Neuronal stem cell (in vitro differentiated cells): ENCODE measurements at regions not wholly inside any gene's neighbourhood (a gene's known extent, or its start where the extent isn't known, plus 50 kb on each side); places are given as distances from the start of the nearest gene placed in this dataset.

Experiments used
- DNase-seq: peaks from one replicate; pipeline ENCODE4 v3.0.0-alpha.2; 2013; ENCODE audit warnings: low spot score
- H2AFZ ChIP-seq: one replicate; pipeline ENCODE4 v1.6.1; 2013; ENCODE audit warnings: mild to moderate bottlenecking, low read length, inconsistent platforms
- H2AK5ac ChIP-seq: 2 replicates; pipeline ENCODE4 v1.6.1; 2013; ENCODE audit warnings: low read depth, mild to moderate bottlenecking, inconsistent platforms, low read length, moderate library complexity, mixed read lengths
- H2BK120ac ChIP-seq: 2 replicates; pipeline ENCODE4 v1.6.1; 2013; ENCODE audit warnings: low read depth, mild to moderate bottlenecking, inconsistent platforms, low read length, moderate library complexity, mixed read lengths
- H2BK12ac ChIP-seq: one replicate; pipeline ENCODE4 v1.6.1; 2013; ENCODE audit warnings: low read length, inconsistent platforms
- H2BK15ac ChIP-seq: 2 replicates; pipeline ENCODE4 v1.6.1; 2013; ENCODE audit warnings: mild to moderate bottlenecking, low read length, inconsistent platforms, mixed read lengths
- H2BK5ac ChIP-seq: one replicate; pipeline ENCODE4 v1.6.1; 2013; ENCODE audit warnings: inconsistent platforms, mild to moderate bottlenecking, low read length, moderate library complexity
- H3K14ac ChIP-seq: one replicate; pipeline ENCODE4 v1.6.1; 2013; ENCODE audit warnings: low read length, inconsistent platforms
- H3K18ac ChIP-seq: 2 replicates; pipeline ENCODE4 v1.6.1; 2013; ENCODE audit warnings: low read length, inconsistent platforms
- H3K23ac ChIP-seq: 2 replicates; pipeline ENCODE4 v1.6.1; 2013; ENCODE audit warnings: low read depth, mild to moderate bottlenecking, mixed read lengths, low read length, inconsistent platforms; ENCODE audit not compliant: poor library complexity
- H3K27ac ChIP-seq: replicated peaks from 3 replicates; pipeline ENCODE4 v1.5.1; 2013; ENCODE audit warnings: low read length, inconsistent platforms
- H3K27me3 ChIP-seq, 3 experiments: 2 replicates each; pipeline ENCODE4 v1.6.1; 2013; ENCODE audit warnings: low read length in 3 of 3, mild to moderate bottlenecking in 2 of 3, inconsistent platforms in 1 of 3, low read depth in 1 of 3, mixed read lengths in 1 of 3, moderate library complexity in 1 of 3; ENCODE audit not compliant: control insufficient read depth in 3 of 3, insufficient read depth in 3 of 3
- H3K36me3 ChIP-seq, 2 donors: replicated peaks in 1 of 2; 2 replicates each; pipeline ENCODE4 v1.6.1; 2013; ENCODE audit warnings: low read length in 2 of 2; ENCODE audit not compliant: control insufficient read depth in 2 of 2, insufficient read depth in 2 of 2
- H3K4ac ChIP-seq: 2 replicates; pipeline ENCODE4 v1.6.1; 2013; ENCODE audit warnings: inconsistent platforms, mild to moderate bottlenecking, low read length, moderate library complexity
- H3K4me1 ChIP-seq, 2 donors: 1 replicate in 1 of 2; 2 replicates in 1 of 2; pipeline ENCODE4 v1.6.1; 2013; ENCODE audit warnings: low read length in 2 of 2, low read depth in 1 of 2; ENCODE audit not compliant: control insufficient read depth in 2 of 2, insufficient read depth in 1 of 2
- H3K4me2 ChIP-seq: one replicate; pipeline ENCODE4 v1.6.1; 2013; ENCODE audit warnings: mild to moderate bottlenecking, low read length, inconsistent platforms; ENCODE audit not compliant: insufficient read depth, poor library complexity, severe bottlenecking
- H3K4me3 ChIP-seq, 2 donors: 2 replicates each; pipeline ENCODE4 v1.5.1; 2013; ENCODE audit warnings: low read length in 2 of 2, mild to moderate bottlenecking in 2 of 2, inconsistent platforms in 1 of 2, moderate library complexity in 1 of 2
- H3K79me1 ChIP-seq: one replicate; pipeline ENCODE4 v1.6.1; 2013; ENCODE audit warnings: low read depth, mild to moderate bottlenecking, inconsistent platforms, low read length, moderate library complexity
- H3K9ac ChIP-seq: one replicate; pipeline ENCODE4 v1.6.1; 2013; ENCODE audit warnings: mild to moderate bottlenecking, low read depth, low read length, inconsistent platforms; ENCODE audit not compliant: poor library complexity
- H3K9me3 ChIP-seq, 2 donors: replicated peaks in 1 of 2; 2 replicates each; pipeline versions ENCODE3 to v1.6.1; 2013; ENCODE audit warnings: low read length in 2 of 2, mild to moderate bottlenecking in 2 of 2, inconsistent platforms in 1 of 2, low read depth in 1 of 2, mixed read lengths in 1 of 2, moderate library complexity in 1 of 2; ENCODE audit not compliant: control insufficient read depth in 2 of 2, insufficient read depth in 1 of 2
- H4K8ac ChIP-seq: one replicate; pipeline ENCODE4 v1.6.1; 2013; ENCODE audit warnings: low read depth, mild to moderate bottlenecking, inconsistent platforms, low read length, moderate library complexity
- H4K91ac ChIP-seq: one replicate; pipeline ENCODE4 v1.6.1; 2013; ENCODE audit warnings: low read length, low read depth, mild to moderate bottlenecking, inconsistent platforms; ENCODE audit not compliant: poor library complexity
- WGBS, 2 donors: extraction: QIAGEN DNeasy Blood & Tissue Kit; methylation state at CpG; one replicate each; pipeline ENCODE4 v1.1.7; 2013; ENCODE audit warnings: missing lambda C conversion rate in 2 of 2, mixed read lengths in 1 of 2; ENCODE audit not compliant: insufficient read length in 2 of 2, insufficient replicate concordance in 1 of 2; ENCODE audit errors: extremely low coverage in 2 of 2; 5-methylcytosine and 5-hydroxymethylcytosine counted together

GRCh38 chr6:6975459-6976111, 132.2 kb upstream of the RREB1 start:
- Histone ChIP-seq H2AK5ac (no peak overlapping the region), H3K36me3 (no peaks in the 10 kb centered on the region), H3K9me3 (no peaks in the 10 kb centered on the region), H4K91ac (no peak overlapping the region), H2BK120ac (no peak overlapping the region), H2BK12ac (no peak overlapping the region), H3K14ac (no peak overlapping the region), H3K27ac (no peak overlapping the region), H2AFZ (no peak overlapping the region), H2BK5ac (no peak overlapping the region), H3K27me3 (no peaks in the 10 kb centered on the region), H4K8ac (no peak overlapping the region), H3K4me1 (no peaks in the 10 kb centered on the region), H3K4ac (no peak overlapping the region), H3K9ac (no peak overlapping the region), H3K23ac (no peak overlapping the region), H3K4me3 (no peak overlapping the region), H3K4me2 (no peak overlapping the region), H2BK15ac (no peak overlapping the region), H3K18ac (no peak overlapping the region), H3K79me1 (no peaks in the 10 kb centered on the region)
- DNase-seq, result no peak
- WGBS, 2 donors, result no CpG with 5 or more reads among the region's 6 CpGs

- Histone ChIP-seq H3K9me3 (no peaks in the 10 kb centered on the region), H3K23ac (no peak overlapping the region), H3K36me3 (no peaks in the 10 kb centered on the region), H2AFZ (no peak overlapping the region), H2BK15ac (no peak overlapping the region), H3K4me1 (no peaks in the 10 kb centered on the region), H3K4me2 (no peak overlapping the region), H4K91ac (no peak overlapping the region), H3K27ac (no peak overlapping the region), H2BK120ac (no peak overlapping the region), H3K79me1 (no peaks in the 10 kb centered on the region), H3K4me3 (no peak overlapping the region), H2BK5ac (no peak overlapping the region), H3K14ac (no peak overlapping the region), H3K9ac (no peak overlapping the region), H4K8ac (no peak overlapping the region), H3K4ac (no peak overlapping the region), H3K18ac (no peak overlapping the region), H2BK12ac (no peak overlapping the region), H2AK5ac (no peak overlapping the region), H3K27me3 (no peaks in the 10 kb centered on the region)
- no peak for DNase-seq
- no CpG with 5 or more reads among the region's 4 CpGs for WGBS, 2 donors
Measured at GRCh38 chr6:6976193-6976592, 131.6 kb upstream of the RREB1 start.

DNA sequence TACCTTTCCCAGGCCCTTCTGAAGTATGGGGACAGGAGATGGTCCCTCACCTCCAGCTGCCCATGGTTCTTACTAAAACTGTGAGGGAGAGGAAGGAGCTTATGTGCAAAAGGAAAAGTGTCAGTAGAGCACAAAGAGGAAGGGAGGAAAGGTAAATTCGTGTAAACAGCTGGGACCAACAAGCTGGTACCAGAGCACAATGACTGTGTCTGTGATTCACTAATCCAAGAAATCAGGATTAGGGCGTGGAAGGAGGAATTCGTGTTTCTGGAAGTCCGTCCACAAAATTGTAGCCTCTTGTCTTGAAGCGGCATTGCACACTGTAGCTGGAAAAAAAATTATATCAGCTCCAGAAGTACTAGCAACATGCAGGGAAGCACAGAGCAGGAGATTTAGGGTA, 129.0 kb upstream of the RREB1 start:
- no peak overlapping the region for H3K27ac ChIP-seq
- no peak overlapping the region for H2BK120ac ChIP-seq
- no peak overlapping the region for H3K4ac ChIP-seq
- H2AFZ ChIP-seq, result no peak overlapping the region
- no peak overlapping the region for H3K23ac ChIP-seq
- H3K4me2 ChIP-seq, result no peak overlapping the region
- no peak overlapping the region for H2BK5ac ChIP-seq
- H3K27me3 ChIP-seq, result no peaks in the 10 kb centered on the region
- H3K36me3 ChIP-seq, result no peaks in the 10 kb centered on the region
- no peak overlapping the region for H3K4me3 ChIP-seq
- H3K14ac ChIP-seq, result no peak overlapping the region
- H4K8ac ChIP-seq, result no peak overlapping the region
- no peak overlapping the region for H2BK15ac ChIP-seq
- no peaks in the 10 kb centered on the region for H3K9me3 ChIP-seq
- WGBS, 2 donors, result no CpG with 5 or more reads among the region's 5 CpGs
- H2BK12ac ChIP-seq, result no peak overlapping the region
- H3K79me1 ChIP-seq, result no peaks in the 10 kb centered on the region
- H4K91ac ChIP-seq, result no peak overlapping the region
- H3K9ac ChIP-seq, result no peak overlapping the region
- no peak for DNase-seq
- no peak overlapping the region for H2AK5ac ChIP-seq
- H3K4me1 ChIP-seq, result no peaks in the 10 kb centered on the region
- no peak overlapping the region for H3K18ac ChIP-seq

DNA sequence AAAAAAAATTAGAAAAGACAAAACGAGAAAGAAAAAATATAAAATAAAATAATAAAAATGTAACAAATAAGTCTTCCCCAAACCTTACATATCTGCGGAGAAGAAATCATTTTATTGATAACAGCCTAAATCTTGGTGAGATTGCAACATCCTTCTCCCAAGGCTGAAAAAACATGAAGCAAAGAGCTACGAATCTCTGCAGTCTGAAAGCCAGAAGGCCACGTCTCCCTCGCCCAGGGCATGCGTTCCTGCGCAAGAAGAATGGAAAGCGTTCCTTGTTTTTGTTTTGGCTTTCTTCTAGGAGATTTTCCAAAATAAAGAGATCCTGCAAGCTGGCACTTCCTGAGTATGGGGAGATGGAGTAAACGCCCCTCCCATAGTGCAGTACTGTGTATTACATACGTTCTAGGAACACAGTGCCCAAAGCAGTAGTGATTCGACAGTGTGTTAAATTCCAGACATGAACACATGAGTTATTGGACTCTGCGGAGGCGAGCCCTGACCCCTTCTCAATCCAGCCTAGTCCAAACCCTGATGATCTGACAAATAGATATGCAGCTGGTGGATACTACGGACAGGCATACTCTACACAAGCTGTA, 126.7 kb upstream of the RREB1 start:
- Histone ChIP-seq H3K9me3 (no peaks in the 10 kb centered on the region), H3K23ac (no peak overlapping the region), H2AK5ac (no peak overlapping the region), H2AFZ (no peak overlapping the region), H3K79me1 (no peaks in the 10 kb centered on the region), H3K4me1 (no peaks in the 10 kb centered on the region), H4K91ac (no peak overlapping the region), H3K14ac (no peak overlapping the region), H3K4me2 (no peak overlapping the region), H2BK12ac (no peak overlapping the region), H2BK120ac (no peak overlapping the region), H3K27me3 (peaks cover 0 to 3% (median 0%) of the 10 kb centered on the region in 3 experiments), H3K4ac (no peak overlapping the region), H4K8ac (no peak overlapping the region), H2BK15ac (no peak overlapping the region), H3K36me3 (no peaks in the 10 kb centered on the region), H3K18ac (no peak overlapping the region), H2BK5ac (no peak overlapping the region), H3K4me3 (no peak overlapping the region), H3K9ac (no peak overlapping the region), H3K27ac (no peak overlapping the region)
- no CpG with 5 or more reads among the region's 14 CpGs for WGBS, 2 donors
- no peak for DNase-seq
